GM18873 (cell line): ENCODE measurements at regions not wholly inside any gene's neighbourhood (a gene's known extent, or its start where the extent isn't known, plus 50 kb on each side); places are given as distances from the start of the nearest gene placed in this dataset.

ENCODE experiments used
- ATAC-seq: cut with Tn5 transposase; IDR thresholded peaks from one replicate; pipeline ENCODE4 v1.9.1; 2021; ENCODE audit warnings: mild to moderate bottlenecking, moderate library complexity, moderate number of reproducible peaks; ENCODE audit not compliant: unreplicated experiment, low FRiP score

GRCh38 chr10:3235996-3236510 lies 63.5 kb upstream of the PITRM1 start:
- ATAC-seq: no peak

- no peak for ATAC-seq
Observed at GRCh38 chr10:3235395-3235794, 62.8 kb upstream of the PITRM1 start.

GRCh38 chr10:3233486-3233990 lies 61.0 kb upstream of the PITRM1 start:
- no peak for ATAC-seq

GRCh38 chr10:3231951-3232730 lies 59.6 kb upstream of the PITRM1 start:
- ATAC-seq: no peak

- ATAC-seq: no peak
Observed at GRCh38 chr10:3229815-3230214, 57.2 kb upstream of the PITRM1 start.

GRCh38 chr10:3228629-3228945 lies 56.0 kb upstream of the PITRM1 start:
- no peak for ATAC-seq

- ATAC-seq: no peak
Observed at GRCh38 chr10:3226960-3227744, 54.6 kb upstream of the PITRM1 start.

GRCh38 chr10:3225561-3225960 lies 53.0 kb upstream of the PITRM1 start:
- ATAC-seq: no peak

GRCh38 chr10:3224241-3224640 lies 51.7 kb upstream of the PITRM1 start:
- no peak for ATAC-seq

GRCh38 chr10:3222626-3223025 lies 50.0 kb upstream of the PITRM1 start:
- ATAC-seq: no peak
